Loucy (cell line): ENCODE measurements at regions not wholly inside any gene's neighbourhood (a gene's known extent, or its start where the extent isn't known, plus 50 kb on each side); places are given as distances from the start of the nearest gene placed in this dataset.

Experiments
- EZH2phosphoT487 ChIP-seq: fragments of 200-600 bp; IDR thresholded peaks from 2 replicates; pipeline ENCODE4 v1.6.1; 2018; ENCODE audit warnings: antibody characterized with exemption, mild to moderate bottlenecking, moderate library complexity, borderline replicate concordance
- TF ChIP-seq, protein P1 (sequence below): fragments of 200-600 bp; sonication (generic); conservative IDR thresholded peaks from 2 replicates; pipeline ENCODE4 v1.5.1; 2014; ENCODE audit warnings: mild to moderate bottlenecking, antibody characterized with exemption, low read length

DNA sequence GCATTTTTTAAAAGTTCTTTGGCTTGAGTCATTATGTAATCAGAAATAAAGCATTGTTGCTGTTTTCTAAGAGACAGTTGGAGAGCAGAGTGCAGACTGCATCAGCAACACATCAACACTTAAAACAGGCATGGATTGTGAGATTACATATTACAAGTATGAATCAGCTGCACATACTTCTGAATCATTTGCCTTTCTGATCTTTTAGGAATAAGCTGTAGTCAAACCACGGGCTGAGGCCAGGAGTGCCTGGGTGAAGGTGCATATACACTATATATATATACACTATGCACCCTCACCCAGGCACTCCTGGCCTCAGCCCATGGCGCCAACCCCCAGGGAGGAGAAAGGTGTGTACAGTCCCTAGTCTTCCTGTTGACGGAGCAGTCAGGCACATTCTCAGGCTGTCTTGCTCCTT, 52.4 kb upstream of the DLX6 start:
- TF ChIP-seq, protein P1, sequence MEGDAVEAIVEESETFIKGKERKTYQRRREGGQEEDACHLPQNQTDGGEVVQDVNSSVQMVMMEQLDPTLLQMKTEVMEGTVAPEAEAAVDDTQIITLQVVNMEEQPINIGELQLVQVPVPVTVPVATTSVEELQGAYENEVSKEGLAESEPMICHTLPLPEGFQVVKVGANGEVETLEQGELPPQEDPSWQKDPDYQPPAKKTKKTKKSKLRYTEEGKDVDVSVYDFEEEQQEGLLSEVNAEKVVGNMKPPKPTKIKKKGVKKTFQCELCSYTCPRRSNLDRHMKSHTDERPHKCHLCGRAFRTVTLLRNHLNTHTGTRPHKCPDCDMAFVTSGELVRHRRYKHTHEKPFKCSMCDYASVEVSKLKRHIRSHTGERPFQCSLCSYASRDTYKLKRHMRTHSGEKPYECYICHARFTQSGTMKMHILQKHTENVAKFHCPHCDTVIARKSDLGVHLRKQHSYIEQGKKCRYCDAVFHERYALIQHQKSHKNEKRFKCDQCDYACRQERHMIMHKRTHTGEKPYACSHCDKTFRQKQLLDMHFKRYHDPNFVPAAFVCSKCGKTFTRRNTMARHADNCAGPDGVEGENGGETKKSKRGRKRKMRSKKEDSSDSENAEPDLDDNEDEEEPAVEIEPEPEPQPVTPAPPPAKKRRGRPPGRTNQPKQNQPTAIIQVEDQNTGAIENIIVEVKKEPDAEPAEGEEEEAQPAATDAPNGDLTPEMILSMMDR = no peak
- no peak for TF ChIP-seq EZH2phosphoT487
